ENCODE measurements at regions not wholly inside any gene's neighbourhood (a gene's known extent, or its start where the extent isn't known, plus 50 kb on each side); places are given as distances from the start of the nearest gene placed in this dataset.

GRCh38 chr21:38987633-38988508 lies 182.1 kb downstream of the ETS2 start:
- ChIA-PET POLR2A (interaction anchor here (0.5 kb wide), 1 partner anchor 226 kb away, joined by 3 read pairs; no protein-coding TSS in a partner anchor), CTCF (interaction anchor here (1.5 kb wide), 1 partner anchor 65 kb away, joined by 3 read pairs; no protein-coding TSS in a partner anchor)
- no peak for DNase-seq (ENCODE audit: low read depth)
- Histone ChIP-seq H3K4me3 (ENCODE audit: low read depth, low read length) (no peak overlapping the region), H3K27me3 (ENCODE audit: control insufficient read depth, insufficient read depth, low read length) (peaks cover 13% of the 10 kb centered on the region), H3K36me3 (ENCODE audit: control insufficient read depth, insufficient read depth, low read length) (no peaks in the 10 kb centered on the region)
- no peak for TF ChIP-seq CTCF (IDR thresholded peaks at IDR 0.05; ENCODE audit: insufficient read depth, low read depth, low read length)

- Histone ChIP-seq H3K36me3 (ENCODE audit: control insufficient read depth, insufficient read depth, low read length) (no peaks in the 10 kb centered on the region), H3K27me3 (ENCODE audit: control insufficient read depth, insufficient read depth, low read length) (peaks cover 13% of the 10 kb centered on the region), H3K4me3 (ENCODE audit: low read depth, low read length) (no peak overlapping the region)
- CTCF ChIA-PET: interaction anchor here (0.5 to 1.5 kb wide), 2 partner anchors 65 to 139 kb away, joined by 3 read pairs; no protein-coding TSS in a partner anchor
- POLR2A ChIA-PET: interaction anchor here (0.5 kb wide), 1 partner anchor 225 kb away, joined by 3 read pairs; no protein-coding TSS in a partner anchor
- no peak for DNase-seq (ENCODE audit: low read depth)
- no peak for TF ChIP-seq CTCF (IDR thresholded peaks at IDR 0.05; ENCODE audit: insufficient read depth, low read depth, low read length)
Measured at GRCh38 chr21:38986806-38987632, 181.3 kb downstream of the ETS2 start.

GRCh38 chr21:38986406-38986805 lies 180.7 kb downstream of the ETS2 start:
- CTCF ChIA-PET: interaction anchor here (0.5 to 1.5 kb wide), 3 partner anchors 66 to 210 kb away, joined by 3 read pairs; no protein-coding TSS in a partner anchor
- POLR2A ChIA-PET: no interaction called here
- H3K27me3 ChIP-seq (ENCODE audit: control insufficient read depth, insufficient read depth, low read length): peaks cover 13% of the 10 kb centered on the region

GRCh38 chr21:38985568-38986378 lies 180.0 kb downstream of the ETS2 start:
- no peak overlapping the region for H3K4me3 ChIP-seq (ENCODE audit: low read depth, low read length)
- H3K36me3 ChIP-seq (ENCODE audit: control insufficient read depth, insufficient read depth, low read length): no peaks in the 10 kb centered on the region
- peaks cover 13% of the 10 kb centered on the region for H3K27me3 ChIP-seq (ENCODE audit: control insufficient read depth, insufficient read depth, low read length)
- DNase-seq (ENCODE audit: low read depth): peak; percentile 86
- TF ChIP-seq CTCF (IDR thresholded peaks at IDR 0.05; ENCODE audit: insufficient read depth, low read depth, low read length): no peak
- ChIA-PET CTCF (interaction anchor here (1.0 to 1.6 kb wide), 2 partner anchors 140 to 210 kb away, joined by 3 to 6 read pairs; no protein-coding TSS in a partner anchor), POLR2A (no interaction called here)

More at GRCh38 chr21:38986406-38986805, 180.7 kb downstream of the ETS2 start:
- no peak for TF ChIP-seq CTCF (IDR thresholded peaks at IDR 0.05; ENCODE audit: insufficient read depth, low read depth, low read length)
- no peak for DNase-seq (ENCODE audit: low read depth)
- no peak overlapping the region for H3K4me3 ChIP-seq (ENCODE audit: low read depth, low read length)
- no peaks in the 10 kb centered on the region for H3K36me3 ChIP-seq (ENCODE audit: control insufficient read depth, insufficient read depth, low read length)
